Smooth muscle cell (in vitro differentiated cells): ENCODE measurements at regions not wholly inside any gene's neighbourhood (a gene's known extent, or its start where the extent isn't known, plus 50 kb on each side); places are given as distances from the start of the nearest gene placed in this dataset.

ENCODE experiments used
- DNase-seq: peaks from one replicate; lab custom pipeline; 2025; ENCODE audit not compliant: unreplicated experiment; lab: John Stamatoyannopoulos, UW
- H2AFZ ChIP-seq: fragments of 200-600 bp; sonication (generic); 2 replicates; pipeline ENCODE4 v1.6.0; 2016; ENCODE audit warnings: antibody characterized with exemption, low read depth, mild to moderate bottlenecking
- H3F3A ChIP-seq: fragments of 200-600 bp; sonication (generic); 2 replicates; pipeline ENCODE4 v1.6.0; 2017; ENCODE audit warnings: antibody characterized with exemption, low read depth
- H3K27ac ChIP-seq: fragments of 200-600 bp; sonication (generic); 2 replicates; pipeline ENCODE4 v1.5.1; 2016; ENCODE audit warnings: low read depth, mild to moderate bottlenecking
- H3K27me3 ChIP-seq: fragments of 200-600 bp; sonication (generic); 2 replicates; pipeline ENCODE4 v1.6.1; 2016; ENCODE audit warnings: low read depth, mild to moderate bottlenecking
- H3K36me3 ChIP-seq: fragments of 200-600 bp; sonication (generic); 2 replicates; pipeline ENCODE4 v1.5.1; 2016; ENCODE audit warnings: low read depth
- H3K4me1 ChIP-seq: fragments of 200-600 bp; sonication (generic); 2 replicates; pipeline ENCODE4 v1.5.1; 2016; ENCODE audit warnings: low read depth
- H3K4me2 ChIP-seq: fragments of 200-600 bp; sonication (generic); 2 replicates; pipeline ENCODE4 v1.6.0; 2016; ENCODE audit warnings: mild to moderate bottlenecking
- H3K4me3 ChIP-seq: fragments of 200-600 bp; sonication (generic); 2 replicates; pipeline ENCODE4 v1.5.1; 2016; ENCODE audit warnings: mild to moderate bottlenecking
- H3K79me2 ChIP-seq: fragments of 200-600 bp; sonication (generic); 2 replicates; pipeline ENCODE4 v1.6.0; 2016; ENCODE audit warnings: low read depth, mild to moderate bottlenecking
- H3K9ac ChIP-seq: fragments of 200-600 bp; sonication (generic); 2 replicates; pipeline ENCODE4 v1.6.0; 2016; ENCODE audit warnings: low read depth
- H3K9me3 ChIP-seq: fragments of 200-600 bp; sonication (generic); replicated peaks from 2 replicates; pipeline ENCODE4 v1.5.1; 2016; ENCODE audit warnings: low read depth
- H4K20me1 ChIP-seq: fragments of 200-600 bp; sonication (generic); 2 replicates; pipeline ENCODE4 v1.6.0; 2016; ENCODE audit warnings: low read depth
- WGBS: methylation state at CpG from one replicate; pipeline ENCODE4 v1.1.7; 2016; ENCODE audit warnings: low lambda C conversion rate; 5-methylcytosine and 5-hydroxymethylcytosine counted together
- TF ChIP-seq, protein P1 (sequence below): fragments of 200-600 bp; sonication (generic); IDR thresholded peaks from 2 replicates; pipeline ENCODE4 v1.5.1; 2017; ENCODE audit warnings: borderline replicate concordance, mild to moderate bottlenecking, antibody characterized with exemption; ENCODE audit not compliant: insufficient read depth, poor library complexity, severe bottlenecking

DNA sequence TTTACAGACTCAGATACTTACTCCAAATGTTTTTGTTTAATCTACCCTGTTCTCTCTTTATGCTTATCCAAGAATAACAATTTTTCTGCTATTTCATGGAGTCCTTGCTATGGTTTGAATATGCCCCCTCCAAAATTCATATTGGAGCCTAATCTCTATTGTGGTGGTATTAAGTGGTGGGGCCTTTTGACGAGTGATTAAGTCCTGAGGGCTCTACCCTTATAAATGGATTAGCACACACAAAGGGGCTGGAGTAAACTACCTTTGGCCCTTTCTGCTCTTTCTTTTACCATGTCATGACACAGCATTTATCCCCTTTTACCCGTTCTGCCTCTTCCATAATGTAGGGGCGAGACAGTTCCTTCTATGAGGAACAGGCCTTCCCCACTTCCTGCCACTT is 285.5 kb downstream of the GASK1B start:
- TF ChIP-seq, protein P1, sequence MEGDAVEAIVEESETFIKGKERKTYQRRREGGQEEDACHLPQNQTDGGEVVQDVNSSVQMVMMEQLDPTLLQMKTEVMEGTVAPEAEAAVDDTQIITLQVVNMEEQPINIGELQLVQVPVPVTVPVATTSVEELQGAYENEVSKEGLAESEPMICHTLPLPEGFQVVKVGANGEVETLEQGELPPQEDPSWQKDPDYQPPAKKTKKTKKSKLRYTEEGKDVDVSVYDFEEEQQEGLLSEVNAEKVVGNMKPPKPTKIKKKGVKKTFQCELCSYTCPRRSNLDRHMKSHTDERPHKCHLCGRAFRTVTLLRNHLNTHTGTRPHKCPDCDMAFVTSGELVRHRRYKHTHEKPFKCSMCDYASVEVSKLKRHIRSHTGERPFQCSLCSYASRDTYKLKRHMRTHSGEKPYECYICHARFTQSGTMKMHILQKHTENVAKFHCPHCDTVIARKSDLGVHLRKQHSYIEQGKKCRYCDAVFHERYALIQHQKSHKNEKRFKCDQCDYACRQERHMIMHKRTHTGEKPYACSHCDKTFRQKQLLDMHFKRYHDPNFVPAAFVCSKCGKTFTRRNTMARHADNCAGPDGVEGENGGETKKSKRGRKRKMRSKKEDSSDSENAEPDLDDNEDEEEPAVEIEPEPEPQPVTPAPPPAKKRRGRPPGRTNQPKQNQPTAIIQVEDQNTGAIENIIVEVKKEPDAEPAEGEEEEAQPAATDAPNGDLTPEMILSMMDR = no peak
- no peak overlapping the region for H3K4me2 ChIP-seq
- WGBS = 87% methylated on average over 3 of the region's 3 CpGs

DNA sequence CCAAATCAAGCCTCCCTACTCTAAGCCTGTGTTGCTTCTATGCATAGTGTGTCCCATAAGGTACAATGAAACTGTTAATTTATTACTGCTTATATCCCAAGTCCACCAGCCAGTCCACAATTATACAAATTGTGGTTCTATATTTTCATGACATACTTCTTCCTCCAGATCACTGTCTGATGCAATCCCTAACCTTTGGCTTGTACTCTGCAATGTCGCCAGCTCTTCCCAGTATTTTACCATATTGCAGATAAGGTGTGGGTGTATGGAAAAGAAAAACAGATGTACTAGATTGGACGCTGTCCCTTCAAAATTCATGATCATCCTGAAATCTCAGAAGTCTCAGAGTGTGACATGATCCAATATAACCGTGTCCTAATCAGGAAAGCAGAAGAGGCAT is 286.2 kb downstream of the GASK1B start:
- TF ChIP-seq, protein P1 = no peak
- Histone ChIP-seq H3K27ac (no peak overlapping the region), H3K36me3 (no peaks in the 10 kb centered on the region), H4K20me1 (no peaks in the 10 kb centered on the region), H3K4me3 (no peak overlapping the region), H3K9me3 (no peaks in the 10 kb centered on the region), H2AFZ (no peak overlapping the region), H3K9ac (no peak overlapping the region), H3K4me1 (no peaks in the 10 kb centered on the region), H3K27me3 (no peaks in the 10 kb centered on the region), H3K4me2 (no peak overlapping the region), H3F3A (no peaks in the 10 kb centered on the region), H3K79me2 (no peaks in the 10 kb centered on the region)
- WGBS = 66% methylated on average over 3 of the region's 3 CpGs
- DNase-seq = no peak

More for the DNA sequence above, 285.5 kb downstream of the GASK1B start:
- Histone ChIP-seq H3K4me1 (no peaks in the 10 kb centered on the region), H3K27me3 (no peaks in the 10 kb centered on the region), H3K9me3 (no peaks in the 10 kb centered on the region), H4K20me1 (no peaks in the 10 kb centered on the region), H3F3A (no peaks in the 10 kb centered on the region), H3K27ac (no peak overlapping the region), H3K36me3 (no peaks in the 10 kb centered on the region), H3K4me3 (no peak overlapping the region), H2AFZ (no peak overlapping the region), H3K9ac (no peak overlapping the region), H3K79me2 (no peaks in the 10 kb centered on the region)
- DNase-seq = no peak

DNA sequence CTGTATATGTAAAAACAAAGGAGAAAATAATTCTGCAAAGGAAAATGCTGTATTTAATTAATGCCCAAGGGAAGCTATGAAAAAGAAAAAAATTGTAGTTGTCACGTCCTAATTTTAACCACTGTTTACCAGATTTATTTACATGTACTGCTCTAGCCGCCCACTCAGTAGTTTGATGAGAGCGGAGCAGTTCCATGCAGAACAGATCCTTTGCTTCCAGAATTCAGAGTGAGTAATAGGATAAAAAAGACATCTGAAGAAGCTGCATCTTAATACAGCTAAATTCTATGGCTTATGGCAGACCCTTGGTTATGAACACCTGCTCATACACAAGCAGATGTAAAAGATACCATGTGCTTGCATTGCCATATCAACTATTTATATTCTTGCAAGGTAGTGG is 287.0 kb downstream of the GASK1B start:
- Histone ChIP-seq H3K79me2 (no peaks in the 10 kb centered on the region), H3K27me3 (no peaks in the 10 kb centered on the region), H3K27ac (no peak overlapping the region), H3K36me3 (no peaks in the 10 kb centered on the region), H4K20me1 (no peaks in the 10 kb centered on the region), H3K4me3 (no peak overlapping the region), H3K9me3 (no peaks in the 10 kb centered on the region), H3F3A (no peaks in the 10 kb centered on the region), H3K9ac (no peak overlapping the region), H2AFZ (no peak overlapping the region), H3K4me1 (no peaks in the 10 kb centered on the region), H3K4me2 (no peak overlapping the region)
- TF ChIP-seq, protein P1 = no peak
- DNase-seq = no peak
- WGBS = 37% methylated on average over 3 of the region's 3 CpGs

DNA sequence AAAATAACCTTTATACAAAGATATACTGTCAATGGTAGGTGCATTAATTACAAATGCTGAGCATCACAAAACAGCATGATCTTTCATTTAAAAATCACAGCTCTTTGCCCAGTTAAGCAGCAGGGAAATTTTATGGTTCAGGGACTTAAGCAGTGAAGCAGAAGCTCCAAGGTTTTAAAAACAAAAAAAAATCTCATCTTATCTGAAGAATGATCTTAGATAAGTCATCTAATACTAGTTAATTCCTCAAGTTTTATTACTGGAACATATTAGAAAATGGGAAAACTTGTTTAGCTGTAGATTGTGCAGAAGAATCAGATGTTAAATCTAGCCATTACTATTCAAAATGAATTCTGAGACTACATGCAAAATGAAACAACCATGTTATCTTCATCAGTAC is 289.9 kb downstream of the GASK1B start:
- H3K4me1 ChIP-seq = no peaks in the 10 kb centered on the region
- H3K79me2 ChIP-seq = no peaks in the 10 kb centered on the region
- H3K36me3 ChIP-seq = no peaks in the 10 kb centered on the region
- DNase-seq = no peak
- H3K27me3 ChIP-seq = no peaks in the 10 kb centered on the region
- no peak overlapping the region for H3K9ac ChIP-seq
- H3K9me3 ChIP-seq = no peaks in the 10 kb centered on the region
- no peaks in the 10 kb centered on the region for H4K20me1 ChIP-seq
- H3K27ac ChIP-seq = no peak overlapping the region
- no peak overlapping the region for H3K4me3 ChIP-seq
- H3K4me2 ChIP-seq = no peak overlapping the region
- TF ChIP-seq, protein P1 = no peak
- H2AFZ ChIP-seq = no peak overlapping the region
- H3F3A ChIP-seq = no peaks in the 10 kb centered on the region
